ENCODE measurements at regions not wholly inside any gene's neighbourhood (a gene's known extent, or its start where the extent isn't known, plus 50 kb on each side); places are given as distances from the start of the nearest gene placed in this dataset.

GRCh38 chr7:1380821-1381580 lies 78.3 kb downstream of the MICALL2 start:
- TF ChIP-seq CTCF (IDR thresholded peaks at IDR 0.05) = no peak
- TF ChIP-seq POLR2A (IDR thresholded peaks at IDR 0.05) = no peak
- 54% methylated on average over 8 of the region's 18 CpGs for WGBS (ENCODE audit: insufficient coverage, low coverage, low lambda C conversion rate, missing lambda C conversion rate)
- intact Hi-C loops (cut with DNase I) = no loop called here
- Histone ChIP-seq H3K27ac (no peak overlapping the region), H3K9me3 (no peaks in the 10 kb centered on the region), H3K36me3 (no peaks in the 10 kb centered on the region), H3K4me1 (no peaks in the 10 kb centered on the region), H3K4me3 (no peak overlapping the region), H3K27me3 (no peaks in the 10 kb centered on the region)
- ATAC-seq (no peak), DNase-seq (no peak)

GRCh38 chr7:1382553-1383397 lies 76.5 kb downstream of the MICALL2 start:
- intact Hi-C loops (cut with DNase I) = no loop called here
- 49% methylated on average over 17 of the region's 29 CpGs for WGBS (ENCODE audit: insufficient coverage, low coverage, low lambda C conversion rate, missing lambda C conversion rate)
- H3K4me3 ChIP-seq = no peak overlapping the region
- no peaks in the 10 kb centered on the region for H3K9me3 ChIP-seq
- DNase-seq = no peak
- H3K27me3 ChIP-seq = no peaks in the 10 kb centered on the region
- no peak overlapping the region for H3K27ac ChIP-seq
- ATAC-seq = no peak
- no peak for TF ChIP-seq CTCF (IDR thresholded peaks at IDR 0.05)
- no peak for TF ChIP-seq POLR2A (IDR thresholded peaks at IDR 0.05)
- no peaks in the 10 kb centered on the region for H3K36me3 ChIP-seq
- H3K4me1 ChIP-seq = no peaks in the 10 kb centered on the region

- Histone ChIP-seq H3K36me3 (no peaks in the 10 kb centered on the region), H3K9me3 (no peaks in the 10 kb centered on the region), H3K27me3 (no peaks in the 10 kb centered on the region), H3K27ac (no peak overlapping the region), H3K4me3 (no peak overlapping the region), H3K4me1 (no peaks in the 10 kb centered on the region)
- TF ChIP-seq POLR2A (IDR thresholded peaks at IDR 0.05) (no peak), CTCF (IDR thresholded peaks at IDR 0.05) (no peak)
- intact Hi-C loops (cut with DNase I) = no loop called here
- DNase-seq = no peak
- ATAC-seq = no peak
- 70% methylated on average over 10 of the region's 30 CpGs for WGBS (ENCODE audit: insufficient coverage, low coverage, low lambda C conversion rate, missing lambda C conversion rate)
These were observed 75.7 kb downstream of the MICALL2 start for GRCh38 chr7:1383398-1384112.

GRCh38 chr7:1384113-1384415 lies 75.2 kb downstream of the MICALL2 start:
- Histone ChIP-seq H3K27ac (no peak overlapping the region), H3K27me3 (no peaks in the 10 kb centered on the region), H3K4me1 (no peaks in the 10 kb centered on the region), H3K4me3 (no peak overlapping the region), H3K9me3 (no peaks in the 10 kb centered on the region), H3K36me3 (no peaks in the 10 kb centered on the region)
- DNase-seq (no peak), ATAC-seq (no peak)
- no peak for TF ChIP-seq POLR2A (IDR thresholded peaks at IDR 0.05)
- no peak for TF ChIP-seq CTCF (IDR thresholded peaks at IDR 0.05)
- WGBS (ENCODE audit: insufficient coverage, low coverage, low lambda C conversion rate, missing lambda C conversion rate) = 54% methylated on average over 20 of the region's 21 CpGs
- intact Hi-C loops (cut with DNase I) = no loop called here

All from right lobe of liver (tissue), 6 donors.